IPS-NIHi7 (cell line): ENCODE measurements at regions not wholly inside any gene's neighbourhood (a gene's known extent, or its start where the extent isn't known, plus 50 kb on each side); places are given as distances from the start of the nearest gene placed in this dataset.
A peak's percentile ranks its signal among the peaks of the same experiment; 100 is the strongest.

Source experiments
- DNase-seq: peaks from one replicate; pipeline ENCODE4 v3.0.0; 2012; ENCODE audit warnings: mixed read lengths; ENCODE audit errors: extremely low spot score

DNA sequence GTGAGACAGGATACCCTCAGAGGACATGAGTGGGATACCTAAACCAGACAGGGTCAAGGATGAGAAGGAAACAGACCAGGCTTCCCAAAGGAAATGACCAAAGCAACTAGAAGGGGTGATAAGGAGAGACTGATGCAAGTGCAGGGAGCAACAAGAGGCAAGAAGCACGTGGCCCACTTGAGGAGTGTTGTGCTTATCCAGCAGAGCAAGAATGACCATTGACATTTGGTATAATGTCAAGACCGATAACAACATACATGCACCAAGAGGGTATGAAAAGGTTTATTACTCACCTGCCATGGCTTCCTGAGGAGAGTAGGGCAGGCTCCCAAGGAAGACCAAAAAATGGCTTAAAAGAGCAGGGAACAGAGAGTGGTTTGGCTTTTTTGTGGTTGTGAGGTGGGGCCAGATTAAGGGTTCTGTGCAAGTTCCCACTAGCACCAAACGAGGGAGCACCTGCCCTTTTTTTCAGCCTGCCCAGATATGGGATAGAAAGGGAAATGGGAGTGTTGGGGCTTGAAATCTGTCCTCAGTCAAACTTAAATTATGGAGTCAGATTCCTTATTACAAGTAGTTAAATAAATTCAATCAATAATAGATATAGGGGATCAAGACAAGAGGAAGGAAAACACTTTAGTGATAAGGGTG is 513.6 kb downstream of the RASEF start:
- DNase-seq = peak; percentile 52

DNA sequence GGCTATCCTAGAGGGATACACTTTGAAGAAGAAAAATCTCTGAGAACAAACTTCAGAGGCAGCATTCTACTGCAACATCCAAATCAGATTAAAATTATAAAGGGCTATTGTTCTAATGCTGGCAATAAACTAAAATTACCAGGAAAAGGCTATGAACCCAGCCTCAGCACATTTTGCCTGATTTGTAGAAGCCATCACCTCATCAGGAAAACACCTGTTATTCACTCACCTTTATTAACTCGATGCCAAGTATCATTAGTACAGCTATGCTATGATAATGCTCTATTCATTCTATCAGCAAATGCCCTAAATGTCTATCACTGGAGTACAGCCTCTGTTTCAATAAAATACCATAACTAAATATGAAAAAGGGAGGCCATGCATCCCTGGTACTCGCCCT is 510.2 kb downstream of the RASEF start:
- no peak for DNase-seq

- DNase-seq = no peak
These were observed 509.1 kb downstream of the RASEF start for GRCh38 chr9:82553654-82554366.

DNA sequence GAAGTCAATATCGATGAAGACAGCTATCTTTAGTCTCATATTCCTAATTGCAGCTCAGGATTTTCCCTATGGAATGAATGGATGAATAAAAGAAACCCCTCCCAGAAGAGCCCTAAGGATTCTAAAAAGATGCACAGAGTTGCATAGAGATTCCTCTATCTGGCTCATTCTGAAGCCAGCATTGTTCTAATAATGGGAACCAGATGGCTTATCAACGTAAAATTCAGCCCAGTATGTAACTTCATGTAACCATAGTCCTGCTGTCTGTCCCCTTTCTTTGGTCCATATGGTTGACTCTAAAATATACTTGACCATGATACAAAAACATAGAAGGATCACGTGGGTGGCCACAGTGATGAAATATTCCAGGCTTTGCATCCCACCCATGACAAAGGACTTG is 508.6 kb downstream of the RASEF start:
- no peak for DNase-seq

- DNase-seq = no peak
These were observed 507.9 kb downstream of the RASEF start for GRCh38 chr9:82555031-82555430.

DNA sequence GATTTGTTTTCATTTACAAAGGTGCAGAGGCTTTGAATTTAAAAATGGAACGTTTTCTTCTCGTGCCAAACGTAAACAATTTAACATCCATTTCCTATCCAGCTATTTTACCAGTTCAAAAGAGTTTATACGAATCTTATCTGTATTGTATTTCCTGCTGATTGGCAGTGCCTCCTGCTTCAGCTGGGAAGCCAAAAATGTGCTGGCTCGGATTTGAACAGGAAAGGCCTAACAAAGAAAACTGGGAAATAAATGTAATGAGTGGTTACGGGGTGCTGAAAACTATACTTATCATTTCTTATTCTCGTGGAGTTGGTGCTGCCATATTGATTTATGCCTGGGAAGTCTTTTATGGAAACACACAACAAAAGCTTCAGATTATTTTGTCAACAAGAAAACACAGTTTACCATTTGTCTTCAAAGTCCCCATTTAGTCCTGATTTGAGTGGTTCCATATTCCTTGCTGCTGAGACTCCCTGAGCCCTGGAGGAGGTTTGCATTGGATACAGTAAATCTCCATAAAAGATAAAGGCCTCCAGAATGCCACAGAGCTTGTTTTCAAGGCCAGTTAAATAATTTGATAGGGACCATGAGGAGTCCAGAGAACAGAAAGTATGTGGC is 507.4 kb downstream of the RASEF start:
- no peak for DNase-seq

GRCh38 chr9:82558346-82558745 is 504.6 kb downstream of the RASEF start:
- no peak for DNase-seq

DNA sequence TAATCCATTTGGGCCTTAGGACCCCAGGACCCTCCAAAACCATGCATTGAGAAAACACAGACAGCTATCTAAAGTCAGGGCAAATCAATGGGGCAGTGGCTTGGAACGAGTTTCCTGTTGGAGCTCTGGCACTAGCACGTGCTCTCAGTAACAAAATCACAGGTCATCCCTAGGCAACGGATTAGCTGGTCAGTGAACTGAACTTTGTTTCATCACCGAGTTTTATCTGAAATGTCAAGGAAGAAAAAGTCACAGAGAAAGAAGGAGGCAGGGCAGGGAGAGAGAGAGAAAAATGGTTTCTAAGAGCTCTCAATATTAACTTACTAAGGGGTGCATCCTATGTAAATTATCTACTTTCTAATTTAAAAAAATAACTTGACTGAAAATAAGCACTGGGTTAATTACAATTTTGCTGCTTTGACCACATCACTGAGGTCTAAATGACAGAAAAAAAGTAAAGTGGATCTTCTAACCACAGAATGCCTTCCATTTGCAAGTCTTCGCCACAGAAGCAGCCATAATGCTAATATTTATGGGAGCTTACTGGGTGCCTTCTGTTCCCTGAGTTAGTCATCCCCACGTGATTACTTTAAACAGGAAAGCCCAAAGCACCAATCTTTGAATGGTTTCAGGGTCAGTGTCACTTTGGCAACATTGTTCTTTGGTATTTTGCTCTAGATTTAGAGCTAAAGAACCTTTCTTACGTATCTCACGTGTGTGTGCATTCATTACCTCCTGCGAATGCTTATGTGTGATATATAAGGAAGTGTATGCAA is 503.9 kb downstream of the RASEF start:
- DNase-seq = no peak

- no peak for DNase-seq
These were observed 502.9 kb downstream of the RASEF start for GRCh38 chr9:82560036-82560435.

- no peak for DNase-seq
These were observed 502.5 kb downstream of the RASEF start for GRCh38 chr9:82560457-82560904.

GRCh38 chr9:82563094-82563493 is 499.8 kb downstream of the RASEF start:
- no peak for DNase-seq

- DNase-seq = no peak
These were observed 499.1 kb downstream of the RASEF start for GRCh38 chr9:82563841-82564240.

DNA sequence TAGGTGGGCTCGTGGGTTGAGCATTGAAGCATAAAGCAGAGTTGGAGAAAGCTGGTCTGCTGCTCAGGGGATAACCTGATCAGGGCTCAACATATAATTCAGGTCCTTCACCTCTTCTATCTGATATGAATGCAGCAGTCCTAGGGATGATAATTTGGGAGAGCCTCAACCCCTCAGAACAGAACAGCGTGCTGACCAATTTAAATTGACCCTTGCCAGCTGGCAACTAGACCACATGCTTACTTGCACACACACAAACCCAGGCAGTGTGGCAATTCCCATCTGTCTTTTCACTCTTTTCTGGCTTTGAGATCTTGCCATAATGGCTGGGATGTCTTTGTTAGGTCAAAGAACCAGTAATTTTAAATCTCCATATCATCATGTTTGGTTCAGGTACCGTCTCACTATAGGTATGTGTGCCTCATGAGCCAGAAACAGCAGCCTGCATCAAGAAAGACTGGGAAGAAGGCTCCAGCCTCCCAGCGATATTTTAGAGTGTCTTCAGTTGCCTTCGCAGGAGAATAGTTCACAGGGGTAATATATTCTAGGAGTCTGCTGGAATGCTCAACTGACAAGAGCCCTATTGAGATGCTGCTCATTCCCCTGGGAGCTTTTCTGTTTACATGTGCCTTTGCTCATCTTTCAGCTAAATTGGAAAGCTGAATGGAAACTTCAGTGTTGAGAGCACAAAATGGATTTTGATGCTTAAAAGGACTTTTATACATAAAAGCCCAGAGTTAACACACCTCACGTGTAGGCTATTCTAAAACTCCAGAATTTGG is 497.6 kb downstream of the RASEF start:
- DNase-seq = no peak

DNA sequence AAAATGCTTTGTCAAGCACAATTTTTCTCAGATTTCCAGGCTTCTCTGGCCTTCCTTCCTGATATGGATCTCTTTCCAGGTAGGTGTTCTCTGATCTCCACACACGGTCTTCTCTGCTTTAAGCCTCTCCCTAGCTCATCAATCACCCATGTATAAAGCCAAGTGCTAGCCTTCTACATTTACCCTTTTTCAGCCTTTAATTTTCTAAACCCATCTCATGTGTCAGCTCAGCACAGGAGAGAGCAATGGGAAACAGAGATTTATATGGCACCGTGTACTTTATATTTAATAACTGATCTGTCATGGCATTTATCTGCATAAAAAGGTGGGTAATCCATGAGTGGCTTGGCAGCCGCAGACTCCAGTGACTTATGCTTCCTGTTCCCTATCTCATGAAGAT is 495.0 kb downstream of the RASEF start:
- DNase-seq = no peak

DNA sequence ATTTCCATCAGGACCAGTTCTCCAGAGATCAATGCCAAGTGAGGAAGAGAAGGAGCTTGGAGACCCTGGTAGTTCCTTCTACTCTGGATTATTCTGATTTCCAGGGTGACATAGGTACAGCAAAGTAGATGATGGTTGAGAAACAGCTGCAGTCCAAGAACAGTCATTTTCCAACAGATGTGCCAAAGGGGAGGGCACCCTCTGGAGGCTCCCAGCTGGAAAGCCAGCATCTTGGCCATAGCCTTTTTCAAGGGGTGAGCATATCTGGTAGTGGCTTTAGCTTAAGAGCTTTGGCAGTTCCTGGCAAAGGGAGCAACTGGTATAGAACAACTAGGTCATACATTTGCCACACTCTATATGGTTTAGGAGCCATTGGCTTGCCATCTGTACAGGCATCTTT is 492.7 kb downstream of the RASEF start:
- DNase-seq = no peak

DNA sequence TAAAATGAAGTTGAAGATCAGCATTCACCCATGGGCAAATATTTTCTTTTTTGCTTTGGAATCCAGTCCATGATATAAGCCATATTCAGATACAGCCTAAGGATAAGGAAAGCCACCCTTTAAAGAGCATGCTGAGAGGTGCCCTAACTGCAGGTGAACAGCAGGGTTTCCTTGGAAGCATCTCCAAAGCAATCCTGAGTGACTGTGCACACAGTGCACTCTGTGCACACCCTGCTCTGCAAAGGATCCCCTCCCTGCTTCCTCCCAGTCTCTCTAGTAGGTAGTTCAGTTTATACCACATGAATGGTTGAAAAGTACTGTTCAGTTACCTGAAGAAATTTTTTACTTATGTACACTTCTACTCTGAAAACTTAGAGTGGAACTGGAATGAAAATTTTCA is 491.4 kb downstream of the RASEF start:
- no peak for DNase-seq

DNA sequence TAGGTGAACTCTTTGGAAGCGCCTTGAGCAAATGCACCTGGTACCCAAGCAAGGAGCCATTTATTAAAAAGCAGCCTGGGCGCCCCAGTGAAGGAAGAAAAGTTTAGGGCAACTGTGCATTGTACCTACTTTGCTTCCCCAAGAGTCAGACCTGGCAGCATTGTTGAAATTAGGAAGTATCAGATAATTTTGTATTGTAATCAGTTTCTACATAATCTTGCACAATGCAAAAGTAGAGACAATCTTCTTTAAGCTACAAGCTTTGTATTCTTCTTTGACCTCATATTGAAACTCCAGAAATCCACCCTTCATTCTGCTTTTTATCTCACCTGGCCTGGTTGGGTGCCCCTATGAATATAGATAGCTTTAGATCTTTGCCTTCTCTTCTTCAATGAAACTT is 490.8 kb downstream of the RASEF start:
- DNase-seq = no peak

GRCh38 chr9:82574911-82575310 is 488.0 kb downstream of the RASEF start:
- DNase-seq = no peak

GRCh38 chr9:82580921-82581320 is 482.0 kb downstream of the RASEF start:
- no peak for DNase-seq

- no peak for DNase-seq
These were observed 481.4 kb downstream of the RASEF start for GRCh38 chr9:82581516-82581915.

- DNase-seq = no peak
These were observed 481.0 kb downstream of the RASEF start for GRCh38 chr9:82581935-82582334.

- DNase-seq = no peak
These were observed 480.2 kb downstream of the RASEF start for GRCh38 chr9:82582693-82583092.
